MCF 10A (cell line): ENCODE measurements at regions not wholly inside any gene's neighbourhood (a gene's known extent, or its start where the extent isn't known, plus 50 kb on each side); places are given as distances from the start of the nearest gene placed in this dataset.

Experiments used
- BruUV-seq: library from RNA; stranded (reverse); fragments of 400-500 nt; replicated peaks from 2 replicates; lab custom pipeline; 2021; lab: Mats Ljungman, UMichigan
- CTCF ChIA-PET: fragments of 300-600 bp; sonication (Branson Sonifier 250); formaldehyde crosslinking; extraction: SDS; loops from one replicate; lab custom pipeline; 2021; ENCODE audit warnings: antibody characterized with exemption, inconsistent platforms; lab: Yijun Ruan, JAX
- POLR2A ChIA-PET: fragments of 300-600, 350-650 bp; sonication (Branson Sonifier 250); formaldehyde crosslinking; extraction: SDS; loops from one replicate; lab custom pipeline; 2020; ENCODE audit warnings: antibody characterized with exemption, inconsistent platforms; lab: Yijun Ruan, JAX
- DNase-seq: peaks from one replicate; pipeline ENCODE4 v3.0.0-alpha.2; 2018; ENCODE audit not compliant: unreplicated experiment
- H3K27ac Mint-ChIP-seq: one replicate; pipeline ENCODE4 v1.8.0; 2022; ENCODE audit warnings: mild to moderate bottlenecking, low read depth, mixed read lengths; ENCODE audit not compliant: unreplicated experiment
- H3K27me3 Mint-ChIP-seq: one replicate; pipeline ENCODE4 v1.8.0; 2022; ENCODE audit warnings: mixed read lengths; ENCODE audit not compliant: insufficient read depth, unreplicated experiment
- H3K36me3 Mint-ChIP-seq: one replicate; pipeline ENCODE4 v1.8.0; 2022; ENCODE audit warnings: mild to moderate bottlenecking, moderate library complexity, mixed read lengths; ENCODE audit not compliant: insufficient read depth, unreplicated experiment
- H3K4me1 Mint-ChIP-seq: one replicate; pipeline ENCODE4 v1.8.0; 2022; ENCODE audit warnings: mixed read lengths; ENCODE audit not compliant: insufficient read depth, unreplicated experiment
- H3K4me3 Mint-ChIP-seq: one replicate; pipeline ENCODE4 v1.8.0; 2022; ENCODE audit warnings: mild to moderate bottlenecking, moderate library complexity, mixed read lengths; ENCODE audit not compliant: unreplicated experiment
- H3K9me3 Mint-ChIP-seq: one replicate; pipeline ENCODE4 v1.8.0; 2022; ENCODE audit warnings: mixed read lengths; ENCODE audit not compliant: unreplicated experiment
- CTCF ChIP-seq: fragments of 200-600 bp; IDR thresholded peaks from one replicate; pipeline ENCODE4 v1.8.0; 2022; ENCODE audit warnings: antibody characterized with exemption, mild to moderate bottlenecking; ENCODE audit not compliant: unreplicated experiment
- intact Hi-C: fragments of 100-400 bp; cut with micrococcal nuclease; formaldehyde crosslinking; loops from 2 replicates; pipeline ENCODE4 v1.14.1; 2022

GRCh38 chr14:88128816-88129215 lies 123.9 kb downstream of the GPR65 start:
- intact Hi-C loops, result no loop called here
- no peak for TF ChIP-seq CTCF
- Mint-ChIP-seq H3K36me3 (peaks cover 5% of the 10 kb centered on the region), H3K27me3 (no peaks in the 10 kb centered on the region), H3K27ac (no peak overlapping the region), H3K9me3 (no peaks in the 10 kb centered on the region), H3K4me3 (no peak overlapping the region), H3K4me1 (no peaks in the 10 kb centered on the region)
- CTCF ChIA-PET, result interaction anchor here (0.6 to 0.8 kb wide), 2 partner anchors 183 to 663 kb away, joined by 4 to 5 read pairs; no protein-coding TSS in a partner anchor
- DNase-seq, result no peak
- POLR2A ChIA-PET, result no interaction called here
- BruUV-seq, result no TSS peak

- BruUV-seq, result no TSS peak
- peak; percentile 76 for DNase-seq
- Mint-ChIP-seq H3K27me3 (no peaks in the 10 kb centered on the region), H3K27ac (no peak overlapping the region), H3K36me3 (peaks cover 5% of the 10 kb centered on the region), H3K9me3 (no peaks in the 10 kb centered on the region), H3K4me3 (no peak overlapping the region), H3K4me1 (no peaks in the 10 kb centered on the region)
- intact Hi-C loops, result no loop called here
- CTCF ChIA-PET, result interaction anchor here (0.8 to 1.4 kb wide), 5 partner anchors 17 to 115 kb away, joined by 3 to 4 read pairs (median 3); no protein-coding TSS in a partner anchor
- TF ChIP-seq CTCF, result no peak
- POLR2A ChIA-PET, result interaction anchor here (0.8 kb wide), 1 partner anchor 12 kb away, joined by 3 read pairs; no protein-coding TSS in a partner anchor
Observed at GRCh38 chr14:88129306-88130056, 124.5 kb downstream of the GPR65 start.

GRCh38 chr14:88130057-88130432 lies 125.1 kb downstream of the GPR65 start:
- TF ChIP-seq CTCF, result no peak
- no peak for DNase-seq
- Mint-ChIP-seq H3K36me3 (peaks cover 4% of the 10 kb centered on the region), H3K9me3 (no peaks in the 10 kb centered on the region), H3K4me1 (no peaks in the 10 kb centered on the region), H3K4me3 (no peak overlapping the region), H3K27me3 (no peaks in the 10 kb centered on the region), H3K27ac (no peak overlapping the region)
- no TSS peak for BruUV-seq
- ChIA-PET CTCF (interaction anchor here (0.8 to 1.4 kb wide), 5 partner anchors 17 to 116 kb away, joined by 3 to 4 read pairs (median 3); no protein-coding TSS in a partner anchor), POLR2A (interaction anchor here (0.8 kb wide), 1 partner anchor 13 kb away, joined by 3 read pairs; no protein-coding TSS in a partner anchor)
- intact Hi-C loops, result no loop called here
